ENCODE measurements at regions not wholly inside any gene's neighbourhood (a gene's known extent, or its start where the extent isn't known, plus 50 kb on each side); places are given as distances from the start of the nearest gene placed in this dataset.

DNA sequence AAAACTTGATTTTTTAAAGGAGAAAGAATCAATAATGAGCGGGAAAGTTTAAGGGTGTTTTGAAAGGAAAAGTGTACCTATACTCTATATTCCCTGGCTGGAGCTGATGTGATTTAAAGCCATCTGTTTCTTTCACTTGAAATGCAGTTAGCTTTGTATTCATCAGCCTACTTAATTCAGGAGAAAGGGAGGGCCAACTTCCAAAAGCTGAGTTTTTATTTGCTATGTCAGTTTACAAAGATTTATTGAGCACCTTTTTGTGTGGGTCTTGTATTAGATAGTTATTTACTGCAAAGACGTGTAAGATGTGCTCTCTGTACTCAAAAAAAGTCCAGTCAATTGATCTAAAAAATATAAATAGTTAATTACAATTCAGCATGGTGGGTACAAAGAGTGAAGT lies 176.2 kb upstream of the GOLIM4 start:
- DNase-seq: no peak
- Mint-ChIP-seq H3K36me3 (ENCODE audit: low read depth) (no peaks in the 10 kb centered on the region), H3K4me3 (no peak overlapping the region), H3K27ac (no peak overlapping the region), H3K9me3 (no peaks in the 10 kb centered on the region), H3K27me3 (no peaks in the 10 kb centered on the region), H3K4me1 (no peaks in the 10 kb centered on the region)
- ChIA-PET CTCF (no interaction called here), POLR2A (no interaction called here)

- Mint-ChIP-seq H3K9me3 (no peaks in the 10 kb centered on the region), H3K4me1 (no peaks in the 10 kb centered on the region), H3K27ac (no peak overlapping the region), H3K36me3 (ENCODE audit: low read depth) (no peaks in the 10 kb centered on the region), H3K27me3 (no peaks in the 10 kb centered on the region), H3K4me3 (no peak overlapping the region)
- POLR2A ChIA-PET: no interaction called here
- CTCF ChIA-PET: no interaction called here
- DNase-seq: no peak
Observed at GRCh38 chr3:168269001-168269400, 173.3 kb upstream of the GOLIM4 start.

GRCh38 chr3:168267179-168267578 lies 171.5 kb upstream of the GOLIM4 start:
- ChIA-PET CTCF (no interaction called here), POLR2A (no interaction called here)

GRCh38 chr3:168266335-168266734 lies 170.6 kb upstream of the GOLIM4 start:
- ChIA-PET POLR2A (no interaction called here), CTCF (no interaction called here)
- Mint-ChIP-seq H3K27ac (no peak overlapping the region), H3K36me3 (ENCODE audit: low read depth) (no peaks in the 10 kb centered on the region), H3K4me1 (no peaks in the 10 kb centered on the region), H3K9me3 (no peaks in the 10 kb centered on the region), H3K4me3 (no peak overlapping the region), H3K27me3 (no peaks in the 10 kb centered on the region)
- DNase-seq: no peak

More at GRCh38 chr3:168267179-168267578, 171.5 kb upstream of the GOLIM4 start:
- no peaks in the 10 kb centered on the region for H3K4me1 Mint-ChIP-seq
- H3K27me3 Mint-ChIP-seq: no peaks in the 10 kb centered on the region
- no peak for DNase-seq
- H3K36me3 Mint-ChIP-seq (ENCODE audit: low read depth): no peaks in the 10 kb centered on the region
- no peak overlapping the region for H3K4me3 Mint-ChIP-seq
- no peaks in the 10 kb centered on the region for H3K9me3 Mint-ChIP-seq
- H3K27ac Mint-ChIP-seq: no peak overlapping the region

DNA sequence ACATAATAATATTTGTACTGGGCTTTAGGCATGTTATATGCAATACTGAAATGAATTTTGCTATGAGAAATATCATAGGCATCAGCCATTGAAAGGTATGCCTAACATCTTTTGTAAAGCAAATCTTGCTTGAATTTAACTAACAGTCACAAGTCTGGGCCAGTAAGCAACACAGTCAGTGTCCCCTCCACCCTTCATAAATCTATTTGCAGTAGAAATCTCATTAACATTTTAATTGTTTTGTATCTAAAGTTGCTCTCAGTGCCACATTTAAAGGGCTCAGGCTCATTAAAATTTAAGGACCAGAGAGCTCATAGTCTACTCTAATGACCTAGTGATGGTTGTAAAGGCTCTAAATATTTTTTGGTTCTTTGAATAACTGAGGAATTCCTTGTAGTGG lies 167.2 kb upstream of the GOLIM4 start:
- no peak overlapping the region for H3K4me3 Mint-ChIP-seq
- no peaks in the 10 kb centered on the region for H3K4me1 Mint-ChIP-seq
- H3K36me3 Mint-ChIP-seq (ENCODE audit: low read depth): no peaks in the 10 kb centered on the region
- no peak for DNase-seq
- POLR2A ChIA-PET: no interaction called here
- no peaks in the 10 kb centered on the region for H3K9me3 Mint-ChIP-seq
- CTCF ChIA-PET: no interaction called here
- no peaks in the 10 kb centered on the region for H3K27me3 Mint-ChIP-seq
- no peak overlapping the region for H3K27ac Mint-ChIP-seq

DNA sequence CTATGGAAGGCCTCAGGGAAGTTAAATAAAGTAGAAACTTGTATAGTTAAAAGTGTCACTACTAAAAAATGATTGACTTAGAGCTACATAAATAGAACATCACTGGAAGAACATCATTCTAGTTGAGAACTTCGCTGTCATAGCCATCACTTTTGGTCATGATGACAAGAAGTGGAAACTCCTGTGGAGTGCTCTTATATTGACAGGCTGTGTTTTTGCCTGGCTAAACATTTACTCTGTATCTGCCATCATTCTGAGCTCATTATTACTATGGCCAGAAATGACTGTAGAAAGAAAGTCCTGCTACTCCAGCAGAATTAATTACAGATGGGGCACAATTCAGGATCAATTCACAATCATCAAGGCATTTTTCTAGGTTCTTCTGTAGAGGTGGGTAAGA lies 165.1 kb upstream of the GOLIM4 start:
- H3K9me3 Mint-ChIP-seq: no peaks in the 10 kb centered on the region
- POLR2A ChIA-PET: no interaction called here
- H3K27ac Mint-ChIP-seq: no peak overlapping the region
- DNase-seq: no peak
- no peaks in the 10 kb centered on the region for H3K36me3 Mint-ChIP-seq (ENCODE audit: low read depth)
- H3K27me3 Mint-ChIP-seq: no peaks in the 10 kb centered on the region
- no peak overlapping the region for H3K4me3 Mint-ChIP-seq
- CTCF ChIA-PET: no interaction called here
- no peaks in the 10 kb centered on the region for H3K4me1 Mint-ChIP-seq

- H3K9me3 Mint-ChIP-seq: peaks cover 1% of the 10 kb centered on the region
- H3K4me1 Mint-ChIP-seq: peaks cover 12% of the 10 kb centered on the region
- no peak overlapping the region for H3K4me3 Mint-ChIP-seq
- H3K27ac Mint-ChIP-seq: no peak overlapping the region
- H3K36me3 Mint-ChIP-seq (ENCODE audit: low read depth): peaks cover 3% of the 10 kb centered on the region
- ChIA-PET CTCF (no interaction called here), POLR2A (no interaction called here)
- no peak for DNase-seq
- peaks cover 45% of the 10 kb centered on the region for H3K27me3 Mint-ChIP-seq
Observed at GRCh38 chr3:168251371-168251770, 155.6 kb upstream of the GOLIM4 start.

DNA sequence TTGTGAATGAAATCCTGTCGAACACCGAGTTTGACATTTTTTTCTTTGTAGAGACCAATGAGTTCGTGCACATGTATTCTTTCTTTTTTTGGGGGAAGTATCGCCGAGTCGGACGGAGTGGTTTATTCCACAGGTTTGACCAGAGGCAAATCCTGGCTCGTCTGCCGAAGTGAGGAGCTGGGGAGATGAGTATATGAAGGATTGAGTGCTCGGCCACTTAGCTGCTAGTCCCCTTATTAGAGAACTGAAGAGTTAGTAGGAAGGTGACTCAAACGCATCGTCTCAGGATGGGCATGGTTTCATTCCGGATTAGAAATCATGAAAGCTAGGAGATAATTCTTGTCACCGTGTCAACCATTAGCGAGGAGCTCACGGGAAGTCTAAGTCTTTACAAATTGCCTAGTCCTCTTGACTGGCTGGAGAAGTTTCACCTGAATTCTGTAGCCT lies 154.7 kb upstream of the GOLIM4 start:
- peak overlapping the region; percentile 18 for H3K4me3 Mint-ChIP-seq

GRCh38 chr3:168249550-168250414 lies 154.1 kb upstream of the GOLIM4 start:
- Mint-ChIP-seq H3K4me3 (peak overlapping the region; percentile 37), H3K27ac (no peak overlapping the region), H3K27me3 (peaks cover 45% of the 10 kb centered on the region), H3K9me3 (no peaks in the 10 kb centered on the region), H3K4me1 (peaks cover 12% of the 10 kb centered on the region), H3K36me3 (ENCODE audit: low read depth) (peaks cover 3% of the 10 kb centered on the region)
- POLR2A ChIA-PET: no interaction called here
- peak; percentile 27 for DNase-seq
- CTCF ChIA-PET: interaction anchor here (1.3 kb wide), 1 partner anchor 15 kb away, joined by 3 read pairs; no protein-coding TSS in a partner anchor

More for the DNA sequence above, 154.7 kb upstream of the GOLIM4 start:
- Mint-ChIP-seq H3K36me3 (ENCODE audit: low read depth) (peaks cover 3% of the 10 kb centered on the region), H3K27me3 (peaks cover 45% of the 10 kb centered on the region), H3K9me3 (no peaks in the 10 kb centered on the region), H3K27ac (no peak overlapping the region), H3K4me1 (peaks cover 12% of the 10 kb centered on the region)
- ChIA-PET CTCF (interaction anchor here (1.3 kb wide), 1 partner anchor 16 kb away, joined by 3 read pairs; no protein-coding TSS in a partner anchor), POLR2A (no interaction called here)
- DNase-seq: no peak

GRCh38 chr3:168249205-168249549 lies 153.5 kb upstream of the GOLIM4 start:
- Mint-ChIP-seq H3K4me3 (peak overlapping the region; percentile 37), H3K4me1 (peaks cover 12% of the 10 kb centered on the region), H3K9me3 (no peaks in the 10 kb centered on the region), H3K36me3 (ENCODE audit: low read depth) (peaks cover 3% of the 10 kb centered on the region), H3K27ac (no peak overlapping the region), H3K27me3 (peaks cover 46% of the 10 kb centered on the region)
- no peak for DNase-seq
- CTCF ChIA-PET: no interaction called here
- POLR2A ChIA-PET: no interaction called here

GRCh38 chr3:168248383-168249204 lies 152.9 kb upstream of the GOLIM4 start:
- ChIA-PET POLR2A (no interaction called here), CTCF (no interaction called here)
- Mint-ChIP-seq H3K36me3 (ENCODE audit: low read depth) (peaks cover 3% of the 10 kb centered on the region), H3K4me1 (peaks cover 12% of the 10 kb centered on the region), H3K27ac (no peak overlapping the region), H3K4me3 (peak overlapping the region; percentile 37), H3K27me3 (peaks cover 46% of the 10 kb centered on the region), H3K9me3 (no peaks in the 10 kb centered on the region)
- DNase-seq: no peak

DNA sequence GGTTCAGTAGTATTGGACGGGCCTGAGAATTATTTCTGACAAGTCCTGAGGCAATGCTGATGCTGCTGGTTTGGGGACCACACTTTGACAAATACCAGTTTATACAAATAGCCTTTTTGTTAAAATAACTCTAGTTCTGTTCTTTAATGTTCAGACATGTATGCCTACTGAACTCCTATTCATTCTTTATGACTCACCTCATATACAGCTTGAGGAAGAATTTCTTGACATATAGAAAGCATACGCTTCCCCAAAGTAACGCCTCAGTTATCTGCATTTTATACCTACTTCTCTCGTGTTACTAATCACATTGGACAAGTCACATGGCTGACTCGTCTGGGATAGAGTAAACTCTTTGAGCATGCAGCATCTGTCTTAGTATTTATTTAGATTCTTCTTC lies 145.4 kb upstream of the GOLIM4 start:
- CTCF ChIA-PET: no interaction called here
- Mint-ChIP-seq H3K27me3 (peaks cover 9% of the 10 kb centered on the region), H3K4me3 (no peak overlapping the region), H3K4me1 (no peaks in the 10 kb centered on the region), H3K27ac (no peak overlapping the region), H3K36me3 (ENCODE audit: low read depth) (no peaks in the 10 kb centered on the region), H3K9me3 (no peaks in the 10 kb centered on the region)
- POLR2A ChIA-PET: no interaction called here
- DNase-seq: no peak

GRCh38 chr3:168239287-168239686 lies 143.6 kb upstream of the GOLIM4 start:
- POLR2A ChIA-PET: no interaction called here

GRCh38 chr3:168233001-168233400 lies 137.3 kb upstream of the GOLIM4 start:
- Mint-ChIP-seq H3K27ac (no peak overlapping the region), H3K4me1 (no peaks in the 10 kb centered on the region), H3K4me3 (no peak overlapping the region), H3K27me3 (no peaks in the 10 kb centered on the region), H3K9me3 (no peaks in the 10 kb centered on the region), H3K36me3 (ENCODE audit: low read depth) (no peaks in the 10 kb centered on the region)
- ChIA-PET CTCF (no interaction called here), POLR2A (no interaction called here)
- DNase-seq: no peak

More at GRCh38 chr3:168239287-168239686, 143.6 kb upstream of the GOLIM4 start:
- CTCF ChIA-PET: no interaction called here
- no peak overlapping the region for H3K27ac Mint-ChIP-seq
- DNase-seq: no peak
- no peak overlapping the region for H3K4me3 Mint-ChIP-seq
- no peaks in the 10 kb centered on the region for H3K36me3 Mint-ChIP-seq (ENCODE audit: low read depth)
- no peaks in the 10 kb centered on the region for H3K4me1 Mint-ChIP-seq
- H3K9me3 Mint-ChIP-seq: no peaks in the 10 kb centered on the region
- H3K27me3 Mint-ChIP-seq: peaks cover 7% of the 10 kb centered on the region

All from activated CD4-positive, alpha-beta memory T cell treated with anti-CD3 and anti-CD28 coated beads, Interleukin-2, amount 10 ng/mL, durations not matched to agents 7 days and 5 days (primary cell).